ENCODE measurements at regions not wholly inside any gene's neighbourhood (a gene's known extent, or its start where the extent isn't known, plus 50 kb on each side); places are given as distances from the start of the nearest gene placed in this dataset.

DNA sequence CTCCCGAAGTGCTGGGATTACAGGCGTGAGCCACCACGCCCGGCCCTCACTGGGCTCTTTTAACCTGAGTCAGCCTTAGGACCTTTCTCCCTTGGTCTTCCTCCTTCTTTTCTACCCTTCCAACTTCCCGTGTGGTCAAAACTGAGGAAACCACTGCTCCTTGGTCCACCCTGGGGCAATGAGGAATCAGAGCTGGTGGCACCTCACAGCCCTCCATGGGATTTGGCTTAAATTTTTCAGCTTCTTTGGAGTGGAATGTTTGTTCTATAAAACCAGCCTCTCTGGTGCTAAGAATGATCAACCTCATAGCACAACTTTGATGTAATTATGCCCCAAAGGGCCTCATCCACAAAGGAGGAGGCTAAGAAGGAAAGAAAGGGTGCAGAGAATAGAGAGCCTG, 76.6 kb upstream of the CFAP20DC start:
- TF ChIP-seq TAF1 (IDR thresholded peaks at IDR 0.05; ENCODE audit: borderline replicate concordance, low read depth, low read length) (no peak), POLR2A (IDR thresholded peaks at IDR 0.05; ENCODE audit: low read depth, low read length) (no peak)

Data from GM12892 (cell line).